ENCODE measurements at regions not wholly inside any gene's neighbourhood (a gene's known extent, or its start where the extent isn't known, plus 50 kb on each side); places are given as distances from the start of the nearest gene placed in this dataset.

DNA sequence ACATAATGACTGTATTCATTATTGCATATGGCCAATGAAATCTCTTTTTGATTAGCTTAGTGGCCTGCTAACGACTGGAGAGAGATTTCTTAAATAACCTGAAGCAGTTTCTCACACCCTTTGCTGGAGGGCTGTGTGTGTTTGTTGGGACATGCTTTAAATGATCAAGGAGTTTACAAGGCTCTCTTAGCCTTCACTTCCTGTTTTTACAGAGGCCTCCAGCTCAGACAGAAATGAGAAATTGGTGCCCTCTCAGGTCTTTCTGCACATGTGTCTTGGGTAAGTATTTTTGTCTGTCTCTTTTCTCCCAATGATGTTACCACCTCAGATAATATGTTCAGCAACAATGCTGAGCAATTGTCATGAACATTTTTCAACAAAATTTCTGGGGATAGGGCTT is 884.4 kb upstream of the CNTN5 start:
- BruUV-seq (replicated peaks), result no TSS peak
- ChIA-PET CTCF (no interaction called here), POLR2A (no interaction called here)
- Histone ChIP-seq H3K27me3 (ENCODE audit: control insufficient read depth in 2 of 2, insufficient read depth in 2 of 2, low read length in 2 of 2) (no peaks in the 10 kb centered on the region), H3K9me3 (replicated peaks; ENCODE audit: control insufficient read depth, insufficient read depth, low read length) (no peaks in the 10 kb centered on the region), H3K4me3 (replicated peaks in 1 of 3; ENCODE audit: insufficient read depth in 1 of 3, low read depth in 1 of 3, low read length in 3 of 3) (no peak overlapping the region), H4K20me1 (replicated peaks; ENCODE audit: control insufficient read depth, extremely low read depth, insufficient read depth, low read length) (no peaks in the 10 kb centered on the region), H3K4me1 (ENCODE audit: control insufficient read depth, extremely low read depth, insufficient read depth, low read length) (no peaks in the 10 kb centered on the region), H3K9ac (replicated peaks; ENCODE audit: extremely low read depth, insufficient read depth, low read length) (no peak overlapping the region), H3K79me2 (ENCODE audit: control insufficient read depth, insufficient read depth, low read length) (no peaks in the 10 kb centered on the region), H3K9me1 (replicated peaks; ENCODE audit: control insufficient read depth, extremely low read depth, insufficient read depth, low read length) (no peaks in the 10 kb centered on the region), H3K36me3 (ENCODE audit: control insufficient read depth in 2 of 2, extremely low read depth in 1 of 2, insufficient read depth in 2 of 2, low read length in 2 of 2) (no peaks in the 10 kb centered on the region), H3K27ac (ENCODE audit: insufficient read depth, low read depth, low read length) (no peak overlapping the region), H2AFZ (ENCODE audit: low read depth, low read length) (no peak overlapping the region), H3K4me2 (ENCODE audit: insufficient read depth, low read length) (no peak overlapping the region)
- intact Hi-C loops (cut with micrococcal nuclease) (no loop called here), dilution Hi-C loops (cut with MboI; ENCODE audit: extremely low pct_ligation_motif_present, low sequenced_read_pairs) (no loop called here)
- FAIRE-seq (no peak), DNase-seq (ENCODE audit: low read depth, low spot score) (no peak)
- TF ChIP-seq MYC (IDR thresholded peaks at IDR 0.05; ENCODE audit: low read depth, low read length) (no peak), GATA2 (IDR thresholded peaks at IDR 0.05; ENCODE audit: insufficient read depth, insufficient read length, low read depth, low read length) (no peak), MAX (IDR thresholded peaks at IDR 0.05; ENCODE audit: insufficient read depth, insufficient read length) (no peak), EZH2 (IDR thresholded peaks at IDR 0.05; ENCODE audit: borderline replicate concordance, low read depth, low read length, severe bottlenecking) (no peak), FOS (IDR thresholded peaks at IDR 0.05; ENCODE audit: borderline replicate concordance, insufficient read depth, low read length) (no peak), POLR2AphosphoS5 (IDR thresholded peaks at IDR 0.05; ENCODE audit: insufficient read depth, low read depth, low read length) (no peak), JUN (IDR thresholded peaks at IDR 0.05; ENCODE audit: borderline replicate concordance, insufficient read depth, insufficient read length, low read depth) (no peak), CTCF (IDR thresholded peaks at IDR 0.05; ENCODE audit: extremely low read depth in 1 of 2, insufficient read depth in 1 of 2, low read depth in 1 of 2, low read length in 2 of 2) (no peak), POLR2A (IDR thresholded peaks at IDR 0.05; ENCODE audit: low read depth, low read length) (no peak)

Data from endothelial cell of umbilical vein (primary cell).